Brain microvascular endothelial cell (primary cell): ENCODE measurements at regions not wholly inside any gene's neighbourhood (a gene's known extent, or its start where the extent isn't known, plus 50 kb on each side); places are given as distances from the start of the nearest gene placed in this dataset.

Experiments used
- DNase-seq: peaks from one replicate; pipeline ENCODE4 v3.0.0-alpha.2; 2020
- H3K27ac ChIP-seq: fragments of 250-450 bp; sonication (Bioruptor Pico); 2 replicates; pipeline ENCODE4 v1.5.1; 2020; ENCODE audit warnings: mild to moderate bottlenecking, moderate library complexity
- H3K27me3 ChIP-seq: fragments of 250-450 bp; sonication (Bioruptor Pico); replicated peaks from 2 replicates; pipeline ENCODE4 v1.5.1; 2020; ENCODE audit warnings: mild to moderate bottlenecking
- H3K36me3 ChIP-seq: fragments of 250-450 bp; sonication (Bioruptor Pico); replicated peaks from 2 replicates; pipeline ENCODE4 v1.5.1; 2020; ENCODE audit warnings: mild to moderate bottlenecking
- H3K4me3 ChIP-seq: 2 replicates; pipeline ENCODE4 v1.5.1; 2011; ENCODE audit warnings: low read depth, mild to moderate bottlenecking, control low read depth, low read length, moderate library complexity
- CTCF ChIP-seq: IDR thresholded peaks from 2 replicates; pipeline ENCODE4 v1.5.1; 2011; ENCODE audit warnings: low read depth, mild to moderate bottlenecking, moderate library complexity, low read length, control low read depth, inconsistent platforms; ENCODE audit errors: missing control alignments
- in situ Hi-C: cut with HindIII; loops from 2 replicates; pipeline ENCODE4 v1.10.0; 2017; ENCODE audit warnings: low sequenced_read_pairs, low pct_ligation_motif_present

DNA sequence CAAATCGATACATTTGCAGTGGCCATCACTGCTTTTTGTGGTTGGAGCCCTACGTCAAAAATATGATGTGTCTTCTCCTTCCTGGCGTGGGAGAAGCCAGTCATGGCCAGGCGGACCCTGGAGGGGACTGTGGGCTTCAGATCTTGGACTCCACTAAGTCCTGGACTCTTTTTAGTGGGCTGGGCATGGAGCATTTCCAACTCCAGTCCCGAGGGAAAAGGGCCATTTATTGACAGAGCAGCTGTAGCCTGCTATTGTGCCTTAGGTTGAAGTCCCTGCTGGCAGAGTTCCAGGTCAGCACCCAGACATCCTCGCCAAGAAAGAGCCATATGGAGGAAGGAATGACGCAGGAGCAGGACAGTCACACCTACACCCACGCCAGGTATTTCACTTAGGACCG lies 179.2 kb upstream of the ZNF507 start:
- Histone ChIP-seq H3K27me3 (no peaks in the 10 kb centered on the region), H3K36me3 (no peaks in the 10 kb centered on the region), H3K27ac (no peak overlapping the region), H3K4me3 (no peak overlapping the region)
- in situ Hi-C loops: no loop called here
- DNase-seq: no peak
- no peak for TF ChIP-seq CTCF

GRCh38 chr19:32168111-32168510 lies 177.3 kb upstream of the ZNF507 start:
- DNase-seq: no peak
- H3K36me3 ChIP-seq: no peaks in the 10 kb centered on the region
- in situ Hi-C loops: no loop called here
- H3K4me3 ChIP-seq: no peak overlapping the region
- no peaks in the 10 kb centered on the region for H3K27me3 ChIP-seq
- TF ChIP-seq CTCF: no peak
- no peak overlapping the region for H3K27ac ChIP-seq

- no peak overlapping the region for H3K4me3 ChIP-seq
- no peak for TF ChIP-seq CTCF
- no peaks in the 10 kb centered on the region for H3K36me3 ChIP-seq
- no peak for DNase-seq
- in situ Hi-C loops: no loop called here
- H3K27me3 ChIP-seq: no peaks in the 10 kb centered on the region
- no peak overlapping the region for H3K27ac ChIP-seq
Observed at GRCh38 chr19:32168606-32169005, 176.8 kb upstream of the ZNF507 start.

- Histone ChIP-seq H3K4me3 (no peak overlapping the region), H3K27ac (no peak overlapping the region), H3K36me3 (no peaks in the 10 kb centered on the region), H3K27me3 (no peaks in the 10 kb centered on the region)
- TF ChIP-seq CTCF: no peak
- in situ Hi-C loops: no loop called here
- DNase-seq: no peak
Observed at GRCh38 chr19:32171719-32172151, 173.7 kb upstream of the ZNF507 start.

DNA sequence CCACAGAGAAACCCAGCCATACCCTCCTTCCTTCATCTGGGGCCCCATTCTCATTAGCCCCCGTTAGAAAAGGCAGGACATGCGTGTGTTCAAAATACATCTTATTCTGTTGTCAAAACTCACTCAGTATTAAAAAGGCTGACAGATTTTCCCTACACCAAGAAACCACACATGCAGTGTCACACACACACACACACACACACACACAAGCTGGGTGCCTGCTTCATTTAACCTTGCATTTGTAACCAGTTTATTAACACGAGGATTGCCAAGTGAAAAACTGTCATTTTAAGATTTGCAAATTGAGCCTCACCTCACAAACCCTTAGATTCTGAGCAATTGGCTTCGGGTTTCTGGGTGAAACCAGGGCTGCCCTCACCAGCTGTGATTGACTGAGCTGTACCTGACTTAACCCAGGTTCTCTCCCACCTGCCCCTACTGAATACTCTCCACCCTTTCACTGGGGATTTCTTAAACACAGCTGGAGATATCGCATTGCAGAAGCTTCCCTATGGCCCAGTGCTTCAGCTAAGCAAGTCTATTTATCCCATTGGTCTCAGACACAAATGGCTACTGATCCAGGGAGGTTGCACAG lies 172.7 kb upstream of the ZNF507 start:
- TF ChIP-seq CTCF: no peak
- H3K36me3 ChIP-seq: no peaks in the 10 kb centered on the region
- no peak overlapping the region for H3K27ac ChIP-seq
- H3K27me3 ChIP-seq: no peaks in the 10 kb centered on the region
- H3K4me3 ChIP-seq: no peak overlapping the region
- in situ Hi-C loops: no loop called here
- DNase-seq: no peak

DNA sequence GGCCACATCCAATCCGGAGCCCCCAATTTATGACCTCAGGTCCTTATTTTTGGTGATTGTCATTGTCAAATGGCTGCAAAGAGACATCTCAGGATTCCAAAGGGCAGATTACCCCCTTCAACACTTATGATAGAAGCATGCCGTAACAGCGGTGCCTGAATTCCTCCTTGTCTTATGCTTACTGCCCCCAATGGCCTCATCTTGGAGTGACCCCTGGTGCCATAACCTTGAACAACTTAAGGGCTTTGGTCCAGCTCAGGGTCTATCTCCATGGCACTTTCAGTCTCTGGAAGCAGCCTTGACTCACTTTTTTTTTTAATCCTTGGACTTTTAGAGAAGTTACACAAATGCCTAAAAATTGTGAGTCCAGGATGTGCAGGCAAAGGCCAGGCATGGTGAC lies 171.6 kb upstream of the ZNF507 start:
- no peak overlapping the region for H3K27ac ChIP-seq
- in situ Hi-C loops: no loop called here
- no peak for DNase-seq
- no peaks in the 10 kb centered on the region for H3K27me3 ChIP-seq
- TF ChIP-seq CTCF: no peak
- H3K4me3 ChIP-seq: no peak overlapping the region
- no peaks in the 10 kb centered on the region for H3K36me3 ChIP-seq
